ENCODE measurements at regions not wholly inside any gene's neighbourhood (a gene's known extent, or its start where the extent isn't known, plus 50 kb on each side); places are given as distances from the start of the nearest gene placed in this dataset.
A peak's percentile ranks its signal among the peaks of the same experiment; 100 is the strongest.
"Not testable (repeated sequence)": the region's sequence is repeated elsewhere in the genome, so short reads cannot be mapped to it uniquely, and the experiment has no call there.

- H3K9ac ChIP-seq (ENCODE audit: low read length), result no peak overlapping the region
- peaks cover 8% of the 10 kb centered on the region for H3K4me1 ChIP-seq (ENCODE audit: low read length)
- no peak overlapping the region for H3K4me3 ChIP-seq (ENCODE audit: low read length)
- H3K27me3 ChIP-seq (ENCODE audit: low read depth, low read length), result no peaks in the 10 kb centered on the region
- H3K36me3 ChIP-seq (replicated peaks; ENCODE audit: low read depth, low read length), result no peaks in the 10 kb centered on the region
- no peak for TF ChIP-seq CTCF (IDR thresholded peaks at IDR 0.05; ENCODE audit: low read depth, low read length)
- no peak for TF ChIP-seq EZH2phosphoT487 (IDR thresholded peaks at IDR 0.05; ENCODE audit: low read depth)
- H3K79me2 ChIP-seq (ENCODE audit: low read length), result no peaks in the 10 kb centered on the region
- no peaks in the 10 kb centered on the region for H4K20me1 ChIP-seq (ENCODE audit: insufficient read depth, low read length)
- no peaks in the 10 kb centered on the region for H3K9me3 ChIP-seq (ENCODE audit: insufficient read depth, low read length)
- H3K4me2 ChIP-seq (ENCODE audit: low read length), result no peak overlapping the region
- H3K27ac ChIP-seq (ENCODE audit: low read length), result no peak overlapping the region
- no peak overlapping the region for H2AFZ ChIP-seq (ENCODE audit: low read depth, low read length)
Measured at GRCh38 chr7:20075440-20075839, 141.7 kb downstream of the MACC1 start.

DNA sequence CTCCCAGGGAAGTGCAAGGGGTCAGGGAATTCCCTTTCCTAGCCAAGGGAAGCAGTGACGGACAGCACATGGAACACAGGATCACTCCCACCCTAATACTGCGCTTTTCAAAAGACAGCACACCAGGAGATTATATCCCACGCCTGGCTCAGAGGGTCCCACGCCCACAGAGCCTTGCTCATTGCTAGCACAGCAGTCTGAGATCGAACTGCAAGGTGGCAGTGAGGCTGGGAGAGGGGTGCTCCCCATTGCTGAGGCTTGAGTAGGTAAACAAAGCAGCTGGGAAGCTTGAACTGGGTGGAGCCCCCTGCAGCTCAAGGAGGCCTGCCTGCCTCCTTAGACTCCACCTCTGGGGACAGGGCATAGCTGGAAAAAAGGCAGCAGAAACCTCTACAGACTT, 149.2 kb downstream of the MACC1 start:
- not testable (repeated sequence) for H2AFZ ChIP-seq (ENCODE audit: low read depth, low read length); H3K4me2 ChIP-seq (ENCODE audit: low read length); H4K20me1 ChIP-seq (ENCODE audit: insufficient read depth, low read length); H3K27ac ChIP-seq (ENCODE audit: low read length); H3K9me3 ChIP-seq (ENCODE audit: insufficient read depth, low read length); H3K79me2 ChIP-seq (ENCODE audit: low read length); H3K27me3 ChIP-seq (ENCODE audit: low read depth, low read length); H3K36me3 ChIP-seq (replicated peaks; ENCODE audit: low read depth, low read length); H3K4me3 ChIP-seq (ENCODE audit: low read length); H3K9ac ChIP-seq (ENCODE audit: low read length)
- H3K4me1 ChIP-seq (ENCODE audit: low read length), result peaks cover 14% of the 10 kb centered on the region

DNA sequence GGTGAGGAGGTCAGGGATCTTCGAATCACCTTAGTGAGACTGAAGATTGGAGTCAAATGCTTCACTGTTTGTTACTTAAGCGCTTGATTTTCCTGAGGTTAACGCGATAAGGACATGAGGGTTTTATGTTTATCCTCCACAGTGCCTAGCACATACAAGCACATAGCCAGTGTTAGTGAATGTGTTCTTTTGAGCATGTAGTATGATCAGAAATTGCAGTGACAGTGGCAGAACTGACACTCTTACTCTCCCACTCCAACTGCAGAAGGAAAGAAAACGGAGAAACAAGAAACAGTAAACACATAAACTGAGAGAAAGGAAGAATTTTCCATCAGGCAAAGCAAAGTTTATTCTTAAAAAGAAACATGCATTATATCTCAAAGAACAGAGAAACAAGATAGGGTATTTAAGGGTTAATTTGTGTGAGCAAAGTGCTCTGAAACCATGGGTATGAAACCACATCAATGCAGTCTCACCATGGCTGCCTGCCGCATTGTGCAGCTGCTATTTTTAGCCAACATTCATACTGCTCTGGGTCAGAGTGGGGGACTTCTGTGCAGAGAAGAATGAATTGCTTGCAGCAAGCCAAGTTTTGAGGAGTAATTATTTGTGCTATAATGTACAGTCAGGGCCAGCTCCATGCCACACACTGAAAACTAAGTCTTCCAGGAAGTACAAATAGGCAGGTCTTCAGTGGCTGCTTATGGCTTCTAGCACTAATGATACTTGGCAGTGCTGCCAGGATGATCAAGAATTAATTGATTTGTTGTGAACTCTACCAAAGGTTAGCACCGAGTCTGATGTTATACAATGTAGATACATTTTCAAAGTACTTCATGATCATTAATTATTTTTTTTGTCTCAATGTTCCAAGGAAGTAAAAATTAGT, 152.0 kb downstream of the MACC1 start:
- no peaks in the 10 kb centered on the region for H3K27me3 ChIP-seq (ENCODE audit: low read depth, low read length)
- no peaks in the 10 kb centered on the region for H3K9me3 ChIP-seq (ENCODE audit: insufficient read depth, low read length)
- peak overlapping the region; percentile 57 for H3K4me2 ChIP-seq (ENCODE audit: low read length)
- peaks cover 14% of the 10 kb centered on the region for H3K4me1 ChIP-seq (ENCODE audit: low read length)
- H3K27ac ChIP-seq (ENCODE audit: low read length), result no peak overlapping the region
- H2AFZ ChIP-seq (ENCODE audit: low read depth, low read length), result peak overlapping the region; percentile 96
- TF ChIP-seq EZH2phosphoT487 (IDR thresholded peaks at IDR 0.05; ENCODE audit: low read depth) (no peak), CTCF (IDR thresholded peaks at IDR 0.05; ENCODE audit: low read depth, low read length) (no peak)
- H3K79me2 ChIP-seq (ENCODE audit: low read length), result no peaks in the 10 kb centered on the region
- peak overlapping the region; percentile 41; the same call in 1 of the 2 replicates for H3K4me3 ChIP-seq (ENCODE audit: low read length)
- H4K20me1 ChIP-seq (ENCODE audit: insufficient read depth, low read length), result no peaks in the 10 kb centered on the region
- H3K36me3 ChIP-seq (replicated peaks; ENCODE audit: low read depth, low read length), result no peaks in the 10 kb centered on the region
- no peak overlapping the region for H3K9ac ChIP-seq (ENCODE audit: low read length)

GRCh38 chr7:20064181-20064970, 152.8 kb downstream of the MACC1 start:
- Histone ChIP-seq H3K4me3 (ENCODE audit: low read length) (no peak overlapping the region), H4K20me1 (ENCODE audit: insufficient read depth, low read length) (no peaks in the 10 kb centered on the region), H3K79me2 (ENCODE audit: low read length) (no peaks in the 10 kb centered on the region), H3K27ac (ENCODE audit: low read length) (no peak overlapping the region), H3K36me3 (replicated peaks; ENCODE audit: low read depth, low read length) (no peaks in the 10 kb centered on the region), H3K27me3 (ENCODE audit: low read depth, low read length) (no peaks in the 10 kb centered on the region), H3K9me3 (ENCODE audit: insufficient read depth, low read length) (no peaks in the 10 kb centered on the region), H3K9ac (ENCODE audit: low read length) (no peak overlapping the region), H2AFZ (ENCODE audit: low read depth, low read length) (no peak overlapping the region; the same call in 1 of the 2 replicates), H3K4me1 (ENCODE audit: low read length) (peaks cover 14% of the 10 kb centered on the region), H3K4me2 (ENCODE audit: low read length) (no peak overlapping the region)
- no peak for TF ChIP-seq CTCF (IDR thresholded peaks at IDR 0.05; ENCODE audit: low read depth, low read length)
- TF ChIP-seq EZH2phosphoT487 (IDR thresholded peaks at IDR 0.05; ENCODE audit: low read depth), result no peak

Data from OCI-LY3 (cell line).